Mucosa of rectum (tissue), 2 donors: ENCODE measurements at regions not wholly inside any gene's neighbourhood (a gene's known extent, or its start where the extent isn't known, plus 50 kb on each side); places are given as distances from the start of the nearest gene placed in this dataset.

Experiments
- H3K27ac ChIP-seq, 2 donors: one replicate each; pipeline ENCODE4 v1.7.0; 2013; ENCODE audit warnings: inconsistent platforms in 2 of 2, low read depth in 2 of 2, low read length in 2 of 2
- H3K27me3 ChIP-seq, 2 donors: one replicate each; pipeline ENCODE4 v1.7.0; 2013; ENCODE audit warnings: low read length in 2 of 2; ENCODE audit not compliant: control insufficient read depth in 2 of 2, insufficient read depth in 2 of 2
- H3K36me3 ChIP-seq, 2 donors: one replicate each; pipeline ENCODE4 v1.7.0; 2013; ENCODE audit warnings: low read length in 2 of 2; ENCODE audit not compliant: control insufficient read depth in 2 of 2, insufficient read depth in 2 of 2
- H3K4me1 ChIP-seq, 2 donors: one replicate each; pipeline ENCODE4 v1.7.0; 2013; ENCODE audit warnings: low read length in 2 of 2, mild to moderate bottlenecking in 1 of 2; ENCODE audit not compliant: control insufficient read depth in 2 of 2, insufficient read depth in 2 of 2
- H3K4me3 ChIP-seq, 2 donors: one replicate each; pipeline ENCODE4 v1.7.0; 2013; ENCODE audit warnings: low read length in 2 of 2
- H3K9ac ChIP-seq, 2 donors: one replicate each; pipeline ENCODE4 v1.7.0; 2013; ENCODE audit warnings: low read length in 2 of 2, low read depth in 1 of 2, mild to moderate bottlenecking in 1 of 2
- H3K9me3 ChIP-seq, 2 donors: one replicate each; pipeline ENCODE4 v1.7.0; 2013; ENCODE audit warnings: low read length in 2 of 2; ENCODE audit not compliant: control insufficient read depth in 2 of 2
- donor health status: healthy.
- donor health status: Normal muscosa, but diverticular disease.

- H3K4me3 ChIP-seq, result no peak overlapping the region
- no peak overlapping the region for H3K9ac ChIP-seq
Measured at GRCh38 chr9:82115331-82115730, 126.8 kb downstream of the SPATA31D1 start.

GRCh38 chr9:82115900-82116299 lies 127.3 kb downstream of the SPATA31D1 start:
- no peak overlapping the region for H3K9ac ChIP-seq
- H3K4me3 ChIP-seq, result no peak overlapping the region
- no peak overlapping the region for H3K27ac ChIP-seq
- H3K4me1 ChIP-seq, result no peaks in the 10 kb centered on the region
- H3K27me3 ChIP-seq, result no peaks in the 10 kb centered on the region
- no peaks in the 10 kb centered on the region for H3K9me3 ChIP-seq
- no peaks in the 10 kb centered on the region for H3K36me3 ChIP-seq

More at GRCh38 chr9:82115331-82115730, 126.8 kb downstream of the SPATA31D1 start:
- no peaks in the 10 kb centered on the region for H3K27me3 ChIP-seq
- no peak overlapping the region for H3K27ac ChIP-seq
- H3K4me1 ChIP-seq, result no peaks in the 10 kb centered on the region
- H3K36me3 ChIP-seq, result no peaks in the 10 kb centered on the region
- no peaks in the 10 kb centered on the region for H3K9me3 ChIP-seq

- Histone ChIP-seq H3K4me3 (no peak overlapping the region), H3K36me3 (no peaks in the 10 kb centered on the region), H3K4me1 (no peaks in the 10 kb centered on the region), H3K27me3 (no peaks in the 10 kb centered on the region), H3K9ac (no peak overlapping the region), H3K27ac (no peak overlapping the region), H3K9me3 (no peaks in the 10 kb centered on the region)
Measured at GRCh38 chr9:82116556-82116955, 128.0 kb downstream of the SPATA31D1 start.

GRCh38 chr9:82117026-82117811 lies 128.6 kb downstream of the SPATA31D1 start:
- Histone ChIP-seq H3K4me3 (no peak overlapping the region), H3K36me3 (no peaks in the 10 kb centered on the region), H3K27me3 (no peaks in the 10 kb centered on the region), H3K9ac (no peak overlapping the region), H3K4me1 (no peaks in the 10 kb centered on the region), H3K27ac (no peak overlapping the region), H3K9me3 (no peaks in the 10 kb centered on the region)

GRCh38 chr9:82122731-82123130 lies 134.2 kb downstream of the SPATA31D1 start:
- Histone ChIP-seq H3K36me3 (no peaks in the 10 kb centered on the region), H3K9ac (no peak overlapping the region), H3K27me3 (no peaks in the 10 kb centered on the region), H3K4me1 (no peaks in the 10 kb centered on the region), H3K27ac (no peak overlapping the region), H3K4me3 (no peak overlapping the region), H3K9me3 (no peaks in the 10 kb centered on the region)

- Histone ChIP-seq H3K36me3 (no peaks in the 10 kb centered on the region), H3K4me3 (no peak overlapping the region), H3K4me1 (no peaks in the 10 kb centered on the region), H3K9me3 (no peaks in the 10 kb centered on the region), H3K27ac (no peak overlapping the region), H3K27me3 (no peaks in the 10 kb centered on the region), H3K9ac (no peak overlapping the region)
Measured at GRCh38 chr9:82124090-82124489, 135.5 kb downstream of the SPATA31D1 start.

GRCh38 chr9:82126256-82126655 lies 137.7 kb downstream of the SPATA31D1 start:
- Histone ChIP-seq H3K27ac (no peak overlapping the region), H3K9me3 (no peaks in the 10 kb centered on the region), H3K27me3 (no peaks in the 10 kb centered on the region), H3K4me1 (no peaks in the 10 kb centered on the region), H3K9ac (no peak overlapping the region), H3K36me3 (no peaks in the 10 kb centered on the region), H3K4me3 (no peak overlapping the region)

GRCh38 chr9:82127465-82127864 lies 138.9 kb downstream of the SPATA31D1 start:
- no peaks in the 10 kb centered on the region for H3K9me3 ChIP-seq
- H3K27ac ChIP-seq, result no peak overlapping the region
- no peaks in the 10 kb centered on the region for H3K27me3 ChIP-seq
- H3K4me3 ChIP-seq, result no peak overlapping the region
- H3K4me1 ChIP-seq, result no peaks in the 10 kb centered on the region
- H3K9ac ChIP-seq, result no peak overlapping the region
- no peaks in the 10 kb centered on the region for H3K36me3 ChIP-seq

- Histone ChIP-seq H3K4me3 (no peak overlapping the region), H3K9me3 (no peaks in the 10 kb centered on the region), H3K4me1 (no peaks in the 10 kb centered on the region), H3K36me3 (no peaks in the 10 kb centered on the region), H3K27me3 (no peaks in the 10 kb centered on the region), H3K9ac (no peak overlapping the region), H3K27ac (no peak overlapping the region)
Measured at GRCh38 chr9:82128011-82128696, 139.6 kb downstream of the SPATA31D1 start.

GRCh38 chr9:82129708-82130107 lies 141.1 kb downstream of the SPATA31D1 start:
- H3K9ac ChIP-seq, result no peak overlapping the region
- H3K36me3 ChIP-seq, result no peaks in the 10 kb centered on the region
- H3K4me3 ChIP-seq, result no peak overlapping the region
- H3K27me3 ChIP-seq, result no peaks in the 10 kb centered on the region
- no peak overlapping the region for H3K27ac ChIP-seq
- no peaks in the 10 kb centered on the region for H3K4me1 ChIP-seq
- H3K9me3 ChIP-seq, result no peaks in the 10 kb centered on the region
